ENCODE measurements at regions not wholly inside any gene's neighbourhood (a gene's known extent, or its start where the extent isn't known, plus 50 kb on each side); places are given as distances from the start of the nearest gene placed in this dataset.

GRCh38 chr5:174243904-174244303, 198.4 kb downstream of the NSG2 start:
- Histone ChIP-seq H3K9me3 (ENCODE audit: control insufficient read depth, insufficient read depth, low read length) (no peaks in the 10 kb centered on the region), H3K4me1 (ENCODE audit: control insufficient read depth, insufficient read depth, low read length) (no peaks in the 10 kb centered on the region), H3K27me3 (ENCODE audit: control insufficient read depth, insufficient read depth, low read length) (no peaks in the 10 kb centered on the region), H3K9ac (ENCODE audit: low read depth, low read length) (no peak overlapping the region), H3K36me3 (ENCODE audit: control insufficient read depth, insufficient read depth, low read length) (no peaks in the 10 kb centered on the region), H3K4me3 (ENCODE audit: low read depth, low read length) (no peak overlapping the region)

DNA sequence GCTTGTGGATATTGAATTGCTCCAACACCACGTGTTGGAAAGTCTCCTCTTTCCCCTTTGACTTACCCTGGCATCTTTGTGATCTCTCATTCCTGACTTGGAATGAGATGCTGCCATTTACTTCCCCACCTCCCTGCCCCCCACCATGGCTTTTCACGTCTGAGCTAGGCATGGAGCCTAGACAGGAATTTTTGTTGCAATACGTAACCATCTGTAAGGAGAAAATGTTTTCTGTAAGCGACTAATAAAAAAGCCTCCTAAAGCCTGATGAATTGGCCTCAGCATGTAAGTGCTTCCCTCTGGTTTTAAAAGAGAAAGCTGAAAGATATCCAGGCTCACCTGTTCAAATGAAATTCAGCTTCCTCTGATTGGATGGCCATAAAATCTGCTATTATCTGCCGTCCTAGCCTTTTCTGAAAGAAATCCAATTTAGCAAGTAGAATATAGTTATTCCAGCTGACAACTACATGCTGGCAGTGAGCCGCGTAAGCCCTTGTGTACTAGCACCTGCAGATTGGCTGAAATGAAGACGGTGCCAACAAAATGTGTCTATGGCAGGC, 200.1 kb downstream of the NSG2 start:
- no peaks in the 10 kb centered on the region for H3K27me3 ChIP-seq (ENCODE audit: control insufficient read depth, insufficient read depth, low read length)
- no peaks in the 10 kb centered on the region for H3K36me3 ChIP-seq (ENCODE audit: control insufficient read depth, insufficient read depth, low read length)
- no peaks in the 10 kb centered on the region for H3K9me3 ChIP-seq (ENCODE audit: control insufficient read depth, insufficient read depth, low read length)
- no peak overlapping the region for H3K4me3 ChIP-seq (ENCODE audit: low read depth, low read length)
- H3K4me1 ChIP-seq (ENCODE audit: control insufficient read depth, insufficient read depth, low read length) = no peaks in the 10 kb centered on the region
- H3K9ac ChIP-seq (ENCODE audit: low read depth, low read length) = no peak overlapping the region

GRCh38 chr5:174246743-174247142, 201.2 kb downstream of the NSG2 start:
- Histone ChIP-seq H3K4me3 (ENCODE audit: low read depth, low read length) (no peak overlapping the region), H3K36me3 (ENCODE audit: control insufficient read depth, insufficient read depth, low read length) (no peaks in the 10 kb centered on the region), H3K4me1 (ENCODE audit: control insufficient read depth, insufficient read depth, low read length) (no peaks in the 10 kb centered on the region), H3K9me3 (ENCODE audit: control insufficient read depth, insufficient read depth, low read length) (no peaks in the 10 kb centered on the region), H3K9ac (ENCODE audit: low read depth, low read length) (no peak overlapping the region), H3K27me3 (ENCODE audit: control insufficient read depth, insufficient read depth, low read length) (no peaks in the 10 kb centered on the region)

DNA sequence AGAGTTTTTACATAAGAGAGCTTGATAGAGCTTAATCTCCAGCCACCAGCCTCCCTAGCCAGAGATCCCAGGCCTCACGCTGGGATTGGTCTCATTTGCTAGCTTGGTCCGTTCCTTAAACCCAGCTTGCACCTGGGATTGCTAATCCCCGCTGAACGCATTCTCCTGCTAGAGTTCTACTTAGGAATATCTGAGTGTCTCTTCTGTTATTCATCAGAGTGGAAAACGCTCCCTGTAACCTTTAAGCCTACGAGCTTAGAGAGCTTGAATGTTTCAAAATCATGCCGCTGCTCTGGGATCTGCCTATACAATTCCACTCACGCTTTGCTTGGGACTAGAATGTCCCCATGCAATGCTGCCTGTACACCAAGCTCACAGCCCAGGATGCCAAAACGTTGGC, 201.8 kb downstream of the NSG2 start:
- Histone ChIP-seq H3K36me3 (ENCODE audit: control insufficient read depth, insufficient read depth, low read length) (no peaks in the 10 kb centered on the region), H3K9ac (ENCODE audit: low read depth, low read length) (no peak overlapping the region), H3K4me3 (ENCODE audit: low read depth, low read length) (no peak overlapping the region), H3K4me1 (ENCODE audit: control insufficient read depth, insufficient read depth, low read length) (no peaks in the 10 kb centered on the region), H3K9me3 (ENCODE audit: control insufficient read depth, insufficient read depth, low read length) (no peaks in the 10 kb centered on the region), H3K27me3 (ENCODE audit: control insufficient read depth, insufficient read depth, low read length) (no peaks in the 10 kb centered on the region)

- no peaks in the 10 kb centered on the region for H3K27me3 ChIP-seq (ENCODE audit: control insufficient read depth, insufficient read depth, low read length)
- no peak overlapping the region for H3K9ac ChIP-seq (ENCODE audit: low read depth, low read length)
Measured at GRCh38 chr5:174251305-174252000, 205.9 kb downstream of the NSG2 start.

DNA sequence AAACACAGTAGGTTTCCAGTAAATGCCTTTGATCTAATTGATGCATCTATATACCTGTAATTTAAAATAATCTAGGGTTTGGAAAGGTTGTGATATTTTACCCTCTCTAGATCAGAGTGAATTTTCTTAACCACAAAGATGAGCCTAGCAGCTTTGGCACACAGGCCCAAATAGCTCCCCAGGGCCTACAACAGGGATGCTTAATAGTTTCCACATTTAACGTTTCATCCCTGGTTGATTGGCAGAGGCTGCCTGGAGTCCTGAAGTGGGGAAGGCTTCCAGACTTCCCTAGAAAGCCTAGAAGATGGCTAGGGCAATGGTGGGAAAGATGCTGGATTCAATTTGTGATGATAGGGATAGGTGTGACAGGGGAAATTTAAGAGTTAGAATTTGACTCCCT, 206.6 kb downstream of the NSG2 start:
- Histone ChIP-seq H3K4me1 (ENCODE audit: control insufficient read depth, insufficient read depth, low read length) (no peaks in the 10 kb centered on the region), H3K27me3 (ENCODE audit: control insufficient read depth, insufficient read depth, low read length) (no peaks in the 10 kb centered on the region), H3K4me3 (ENCODE audit: low read depth, low read length) (no peak overlapping the region), H3K9ac (ENCODE audit: low read depth, low read length) (no peak overlapping the region), H3K9me3 (ENCODE audit: control insufficient read depth, insufficient read depth, low read length) (no peaks in the 10 kb centered on the region), H3K36me3 (ENCODE audit: control insufficient read depth, insufficient read depth, low read length) (no peaks in the 10 kb centered on the region)

More at GRCh38 chr5:174251305-174252000, 205.9 kb downstream of the NSG2 start:
- no peaks in the 10 kb centered on the region for H3K9me3 ChIP-seq (ENCODE audit: control insufficient read depth, insufficient read depth, low read length)
- no peaks in the 10 kb centered on the region for H3K4me1 ChIP-seq (ENCODE audit: control insufficient read depth, insufficient read depth, low read length)
- H3K4me3 ChIP-seq (ENCODE audit: low read depth, low read length) = no peak overlapping the region
- no peaks in the 10 kb centered on the region for H3K36me3 ChIP-seq (ENCODE audit: control insufficient read depth, insufficient read depth, low read length)

GRCh38 chr5:174259696-174260420, 214.4 kb downstream of the NSG2 start:
- H3K9me3 ChIP-seq (ENCODE audit: control insufficient read depth, insufficient read depth, low read length) = no peaks in the 10 kb centered on the region
- no peak overlapping the region for H3K9ac ChIP-seq (ENCODE audit: low read depth, low read length)
- no peaks in the 10 kb centered on the region for H3K36me3 ChIP-seq (ENCODE audit: control insufficient read depth, insufficient read depth, low read length)
- no peak overlapping the region for H3K4me3 ChIP-seq (ENCODE audit: low read depth, low read length)
- no peaks in the 10 kb centered on the region for H3K27me3 ChIP-seq (ENCODE audit: control insufficient read depth, insufficient read depth, low read length)
- H3K4me1 ChIP-seq (ENCODE audit: control insufficient read depth, insufficient read depth, low read length) = no peaks in the 10 kb centered on the region

DNA sequence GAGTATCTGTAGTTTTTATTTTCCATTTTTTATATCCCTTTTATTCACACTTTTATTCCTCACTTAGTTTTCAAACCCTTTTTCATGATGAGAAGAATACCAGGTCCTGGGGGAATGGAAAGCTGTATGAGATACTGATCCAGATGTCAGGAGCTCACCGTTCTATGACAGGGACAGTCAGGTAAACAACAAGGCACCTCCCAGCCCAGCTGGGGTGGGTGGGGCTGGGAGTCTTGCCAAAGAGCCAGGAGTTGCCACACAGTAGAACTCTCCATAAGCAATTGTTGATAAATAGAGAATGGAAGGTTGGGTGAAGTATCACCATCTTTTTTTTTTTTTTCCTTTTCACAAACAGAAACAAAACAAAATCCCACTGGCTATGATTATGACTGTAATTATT, 225.8 kb downstream of the NSG2 start:
- Histone ChIP-seq H3K27me3 (ENCODE audit: control insufficient read depth, insufficient read depth, low read length) (no peaks in the 10 kb centered on the region), H3K9me3 (ENCODE audit: control insufficient read depth, insufficient read depth, low read length) (no peaks in the 10 kb centered on the region), H3K9ac (ENCODE audit: low read depth, low read length) (no peak overlapping the region), H3K4me1 (ENCODE audit: control insufficient read depth, insufficient read depth, low read length) (no peaks in the 10 kb centered on the region), H3K36me3 (ENCODE audit: control insufficient read depth, insufficient read depth, low read length) (no peaks in the 10 kb centered on the region), H3K4me3 (ENCODE audit: low read depth, low read length) (no peak overlapping the region)

GRCh38 chr5:174272671-174273070, 227.2 kb downstream of the NSG2 start:
- no peak overlapping the region for H3K9ac ChIP-seq (ENCODE audit: low read depth, low read length)
- H3K36me3 ChIP-seq (ENCODE audit: control insufficient read depth, insufficient read depth, low read length) = no peaks in the 10 kb centered on the region
- H3K4me1 ChIP-seq (ENCODE audit: control insufficient read depth, insufficient read depth, low read length) = no peaks in the 10 kb centered on the region
- H3K4me3 ChIP-seq (ENCODE audit: low read depth, low read length) = no peak overlapping the region
- H3K9me3 ChIP-seq (ENCODE audit: control insufficient read depth, insufficient read depth, low read length) = no peaks in the 10 kb centered on the region
- H3K27me3 ChIP-seq (ENCODE audit: control insufficient read depth, insufficient read depth, low read length) = no peaks in the 10 kb centered on the region

DNA sequence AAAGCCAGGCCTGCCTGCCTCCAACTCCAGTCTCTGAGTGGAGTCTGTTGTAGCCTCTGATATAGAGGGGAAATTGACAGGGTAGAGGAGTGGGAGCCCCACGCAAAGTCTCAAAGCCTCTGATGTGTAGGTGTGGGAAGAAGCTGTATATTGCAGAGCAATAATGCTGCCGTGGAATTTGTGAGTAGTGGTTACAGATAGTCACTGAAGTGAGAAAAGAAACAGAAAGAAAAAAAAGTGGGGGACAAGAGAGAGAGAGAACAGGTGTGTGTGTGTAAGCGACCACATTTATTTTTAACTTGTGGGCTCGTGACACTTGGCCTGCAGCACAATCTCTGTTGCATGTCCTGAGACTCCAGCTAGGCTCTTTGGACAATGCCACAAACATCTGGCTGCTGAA, 227.8 kb downstream of the NSG2 start:
- Histone ChIP-seq H3K9ac (ENCODE audit: low read depth, low read length) (no peak overlapping the region), H3K4me3 (ENCODE audit: low read depth, low read length) (no peak overlapping the region)

DNA sequence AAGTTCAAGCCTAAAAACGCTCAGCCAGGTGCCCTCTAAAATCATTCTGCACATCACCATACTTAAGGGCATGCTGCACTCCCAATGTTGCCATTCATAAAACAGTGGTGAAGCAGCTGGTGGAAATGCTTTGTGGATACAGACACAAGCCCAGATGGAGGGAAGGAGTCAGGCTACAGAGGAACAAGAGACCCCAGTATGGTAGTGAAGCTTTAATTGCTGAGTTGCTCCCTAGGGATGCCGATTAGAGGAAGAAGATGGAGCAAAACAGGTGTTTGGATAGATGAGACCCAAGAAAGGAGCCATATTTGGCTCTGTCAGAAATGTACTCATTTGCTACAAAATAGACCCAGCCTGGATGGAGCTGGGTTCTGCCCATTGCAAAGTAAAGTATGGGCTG, 230.5 kb downstream of the NSG2 start:
- Histone ChIP-seq H3K36me3 (ENCODE audit: control insufficient read depth, insufficient read depth, low read length) (no peaks in the 10 kb centered on the region), H3K4me1 (ENCODE audit: control insufficient read depth, insufficient read depth, low read length) (no peaks in the 10 kb centered on the region), H3K27me3 (ENCODE audit: control insufficient read depth, insufficient read depth, low read length) (no peaks in the 10 kb centered on the region), H3K9me3 (ENCODE audit: control insufficient read depth, insufficient read depth, low read length) (no peaks in the 10 kb centered on the region), H3K4me3 (ENCODE audit: low read depth, low read length) (no peak overlapping the region), H3K9ac (ENCODE audit: low read depth, low read length) (no peak overlapping the region)

More for the DNA sequence above, 227.8 kb downstream of the NSG2 start:
- H3K9me3 ChIP-seq (ENCODE audit: control insufficient read depth, insufficient read depth, low read length) = no peaks in the 10 kb centered on the region
- no peaks in the 10 kb centered on the region for H3K36me3 ChIP-seq (ENCODE audit: control insufficient read depth, insufficient read depth, low read length)
- H3K27me3 ChIP-seq (ENCODE audit: control insufficient read depth, insufficient read depth, low read length) = no peaks in the 10 kb centered on the region
- H3K4me1 ChIP-seq (ENCODE audit: control insufficient read depth, insufficient read depth, low read length) = no peaks in the 10 kb centered on the region

Data from iPS-15b (cell line).